Heart left ventricle (tissue), 16 donors: ENCODE measurements at regions not wholly inside any gene's neighbourhood (a gene's known extent, or its start where the extent isn't known, plus 50 kb on each side); places are given as distances from the start of the nearest gene placed in this dataset.
A peak's percentile ranks its signal among the peaks of the same experiment; 100 is the strongest.

Source experiments
- ATAC-seq, 4 donors: fragments of 200-7000 bp; cut with Tn5 transposase; one replicate each; pipeline ENCODE4 v1.9.1; 2020 to 2022; ENCODE audit warnings: moderate library complexity in 4 of 4, mild to moderate bottlenecking in 3 of 4, moderate number of reproducible peaks in 1 of 4
- DNase-seq, 5 donors: peaks; one replicate each; pipeline ENCODE4 v3.0.0-alpha.2; 2020
- H3K27ac ChIP-seq, 12 donors: fragments of 200-600 bp; sonication (generic) in 4 of 12; one replicate each; pipeline versions ENCODE4 v1.5.0 to v1.8.0; 2016 to 2022; ENCODE audit warnings: mild to moderate bottlenecking in 2 of 12
- H3K27me3 ChIP-seq, 9 donors: fragments of 200-600 bp; sonication (generic) in 2 of 9; one replicate each; pipeline versions ENCODE4 v1.5.1 to v1.8.0; 2016 to 2022; ENCODE audit warnings: mild to moderate bottlenecking in 3 of 9
- H3K36me3 ChIP-seq, 9 donors: fragments of 200-600 bp; sonication (generic) in 2 of 9; one replicate each; pipeline versions ENCODE4 v1.5.0 to v1.8.0; 2018 to 2022; ENCODE audit warnings: mild to moderate bottlenecking in 2 of 9
- H3K4me1 ChIP-seq, 12 donors: fragments of 200-600 bp; sonication (generic) in 4 of 12; one replicate each; pipeline versions ENCODE4 v1.5.0 to v1.8.0; 2016 to 2022; ENCODE audit warnings: mild to moderate bottlenecking in 3 of 12
- H3K4me3 ChIP-seq, 12 donors: fragments of 200-600 bp; sonication (generic) in 4 of 12; one replicate each; pipeline versions ENCODE4 v1.5.0 to v1.8.0; 2017 to 2022; ENCODE audit warnings: mild to moderate bottlenecking in 9 of 12, moderate library complexity in 4 of 12
- H3K9me3 ChIP-seq, 12 donors: fragments of 200-600 bp; sonication (generic) in 4 of 12; one replicate each; pipeline versions ENCODE4 v1.5.0 to v1.8.0; 2016 to 2022; ENCODE audit warnings: mild to moderate bottlenecking in 1 of 12
- CTCF ChIP-seq, 12 donors: fragments of 200-600 bp; sonication (generic) in 4 of 12; IDR thresholded peaks; one replicate each; pipeline versions ENCODE4 v1.5.0 to v1.8.0; 2018 to 2022; ENCODE audit warnings: antibody characterized with exemption in 12 of 12, mild to moderate bottlenecking in 5 of 12
- POLR2A ChIP-seq, 2 donors: fragments of 450-650 bp; IDR thresholded peaks; one replicate each; pipeline ENCODE4 v1.6.1; 2017; ENCODE audit warnings: antibody characterized with exemption in 2 of 2, mild to moderate bottlenecking in 2 of 2, moderate library complexity in 2 of 2
- WGBS, 4 donors: extraction: QIAGEN DNeasy Blood & Tissue Kit in 2 of 4; methylation state at CpG; one replicate each; pipeline versions ENCODE4 v1.1.5 to v1.1.7; 2013 to 2018; 5-methylcytosine and 5-hydroxymethylcytosine counted together
- intact Hi-C, 10 donors: fragments of 100-400 bp; cut with DNase I; formaldehyde crosslinking; loops; one replicate each; pipeline versions ENCODE4 v1.11.1 to v1.14.2; 2022
- donor health status: ischemic (EF 13 %, LVEDD 7.1; RV severe dilation, severe dysfunction).
- donor health status: healthy with polysubstance abuse.
- donor health status: DM: no; HTN: yes; CAD: no.
- donor health status: DM: no; HTN: no; CAD: no.
- donor health status: ischemic (EF 25% LVEDD 6.9; RV normal size, moderate dysfunction).
- donor health status: ischemic (EF 25% LVEDD 5.7; RV mildly dilated, moderate dysfunction).
- donor health status: healthy.
- donor health status: DM: yes; HTN: yes; CAD: no.
- donor health status: ischemic (EF 35%, LVEDD 5.7; RV mildly dilated, moderate dysfunction).
- donor health status: nonischemic (EF 11% LVEDD 7.7; RV severe dilation, severe dysfunction).
- donor health status: DM: yes; HTN: yes; CAD: no.
- donor health status: PGD.
- donor health status: ischemic (EF 29% LVEDD 5.4; RV normal size, mild dysfunction).
- donor health status: nonischemic (EF 23%, LVEDD 6.1; RV moderate dilation, normal function).

DNA sequence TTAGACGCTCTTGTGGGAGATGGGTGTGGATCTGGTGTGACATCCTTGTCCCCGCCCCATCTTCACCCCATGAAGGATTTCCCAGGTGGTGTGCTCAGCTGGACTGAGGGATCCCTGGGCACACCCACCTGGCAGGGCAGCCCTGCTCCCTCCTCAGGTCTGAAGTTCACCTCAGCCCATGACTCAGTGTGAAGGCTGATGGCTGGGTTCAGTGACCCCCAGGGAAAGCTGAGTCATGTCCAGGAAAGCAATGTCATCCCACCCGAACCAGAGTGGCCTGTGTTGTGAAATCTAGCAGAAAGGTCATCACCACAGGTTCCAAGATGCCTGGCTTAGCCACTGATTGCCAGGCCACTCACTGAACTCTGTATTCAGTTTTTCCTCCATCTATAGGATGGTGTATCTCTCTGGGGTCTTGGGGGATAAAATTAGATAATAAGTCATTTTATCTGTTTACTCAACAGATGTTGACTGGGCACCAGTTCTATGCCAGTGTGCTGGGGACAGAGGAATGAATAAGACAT is 97.7 kb upstream of the JUN start:
- intact Hi-C loops: loop anchor here in 4 of 10 donors (5.0 kb wide), 3 partner anchors 59 to 94 kb away; no protein-coding TSS in a partner anchor
- no peak overlapping the region for H3K4me3 ChIP-seq
- H3K9me3 ChIP-seq: no peaks in the 10 kb centered on the region
- 48 to 77% (median 70%) methylated on average over 3 of the region's 3 CpGs for WGBS, 4 donors
- peak overlapping the region in 2 of 12 donors; percentile 11 to 21 for H3K27ac ChIP-seq
- DNase-seq (peak in 1 of 5 donors; percentile 72), ATAC-seq (peak in 2 of 4 donors; percentile 65 to 67)
- H3K4me1 ChIP-seq: peaks cover 5 to 59% (median 35%) of the 10 kb centered on the region in 12 donors
- no peaks in the 10 kb centered on the region for H3K36me3 ChIP-seq
- H3K27me3 ChIP-seq: no peaks in the 10 kb centered on the region
- TF ChIP-seq POLR2A (IDR thresholded peaks at IDR 0.05): no peak
- TF ChIP-seq CTCF (IDR thresholded peaks at IDR 0.05): no peak

- intact Hi-C loops: loop anchor here in 4 of 10 donors (5.0 kb wide), 3 partner anchors 60 to 95 kb away; no protein-coding TSS in a partner anchor
- peaks cover 5 to 65% (median 43%) of the 10 kb centered on the region in 12 donors for H3K4me1 ChIP-seq
- ATAC-seq: no peak
- no peak overlapping the region for H3K4me3 ChIP-seq
- no peak for DNase-seq
- no peaks in the 10 kb centered on the region for H3K27me3 ChIP-seq
- peak overlapping the region in 10 of 12 donors; percentile 31 to 85 (median 72) for H3K27ac ChIP-seq
- WGBS, 4 donors: 87 to 94% (median 92%) methylated on average over 12 of the region's 12 CpGs
- no peaks in the 10 kb centered on the region for H3K9me3 ChIP-seq
- no peaks in the 10 kb centered on the region for H3K36me3 ChIP-seq
- no peak for TF ChIP-seq CTCF (IDR thresholded peaks at IDR 0.05)
- no peak for TF ChIP-seq POLR2A (IDR thresholded peaks at IDR 0.05)
These were observed 98.6 kb upstream of the JUN start for GRCh38 chr1:58882322-58882948.

DNA sequence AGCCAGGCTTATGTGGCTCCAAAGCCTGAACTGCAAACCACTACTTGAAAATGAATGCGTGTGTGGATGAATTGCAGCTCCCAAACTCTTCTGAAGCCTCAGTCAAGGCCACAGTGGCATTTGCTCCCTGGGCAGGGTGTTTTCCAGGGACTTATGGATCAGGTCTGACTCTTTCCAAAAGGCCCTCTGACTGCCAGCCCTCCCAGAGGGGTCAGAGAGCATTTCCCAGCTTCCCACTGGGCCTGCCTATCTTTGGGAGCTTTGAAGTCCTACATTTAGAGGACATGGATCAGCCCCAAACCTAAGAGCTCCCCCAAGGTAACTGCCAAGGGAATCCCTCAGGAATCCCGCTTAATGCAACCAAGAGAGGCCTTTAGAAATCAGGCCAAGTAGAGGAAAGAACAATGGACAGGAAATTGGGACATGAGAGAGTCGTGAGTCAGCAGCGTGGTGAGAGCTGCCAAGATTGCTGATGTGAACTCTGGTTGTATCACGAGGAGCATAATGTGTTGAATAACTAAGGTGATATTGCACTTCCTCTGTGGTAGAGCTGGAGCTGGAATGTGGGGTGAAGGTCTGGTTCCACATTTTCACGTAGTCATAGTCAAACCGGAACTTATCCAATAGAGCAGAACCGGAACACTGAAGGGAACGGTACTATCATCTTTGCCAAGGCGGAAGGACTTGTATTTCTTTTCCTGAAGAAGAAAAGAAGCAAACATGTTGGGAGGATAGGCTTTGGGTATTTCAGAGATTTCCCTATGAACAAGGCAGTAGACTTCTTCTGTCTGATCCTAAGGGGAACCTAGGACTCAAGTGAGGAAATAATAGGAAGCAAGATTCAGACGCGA is 99.4 kb upstream of the JUN start:
- no peaks in the 10 kb centered on the region for H3K9me3 ChIP-seq
- peak overlapping the region; percentile 11 to 85 (median 70) for H3K27ac ChIP-seq
- TF ChIP-seq CTCF (IDR thresholded peaks at IDR 0.05): no peak
- no peak for TF ChIP-seq POLR2A (IDR thresholded peaks at IDR 0.05)
- H3K4me1 ChIP-seq: peaks cover 5 to 73% (median 43%) of the 10 kb centered on the region in 12 donors
- H3K27me3 ChIP-seq: no peaks in the 10 kb centered on the region
- peak; percentile 65 to 87 (median 72) for DNase-seq
- H3K4me3 ChIP-seq: no peak overlapping the region
- intact Hi-C loops: loop anchor here in 4 of 10 donors (5.0 kb wide), 3 partner anchors 61 to 96 kb away; no protein-coding TSS in a partner anchor
- WGBS, 4 donors: 47 to 55% (median 55%) methylated on average over 12 of the region's 12 CpGs
- peak; percentile 38 to 85 (median 73) for ATAC-seq
- no peaks in the 10 kb centered on the region for H3K36me3 ChIP-seq
